ENCODE measurements at regions not wholly inside any gene's neighbourhood (a gene's known extent, or its start where the extent isn't known, plus 50 kb on each side); places are given as distances from the start of the nearest gene placed in this dataset.

DNA sequence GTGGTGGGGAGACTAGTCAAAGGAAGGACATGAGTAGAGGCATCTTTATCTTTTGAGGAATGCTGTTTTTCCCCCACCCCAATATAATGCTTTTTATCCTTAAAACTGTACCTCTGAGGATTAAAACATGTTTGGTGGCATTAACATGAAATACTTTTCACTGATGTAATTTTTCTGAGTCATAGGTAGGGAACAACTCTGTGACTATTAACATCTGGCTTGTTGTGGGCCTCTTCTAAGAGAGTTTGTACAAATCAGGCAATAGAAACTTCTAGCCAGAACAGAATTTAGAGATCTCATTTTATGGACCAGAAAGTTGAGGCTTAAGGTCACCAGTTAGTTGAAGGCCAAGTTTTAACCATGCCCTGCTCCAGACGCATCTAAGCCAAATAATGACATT lies 207.6 kb downstream of the SOX3 start:
- in situ Hi-C loops (cut with HindIII; ENCODE audit: low pct_unique_long_range_greater_than_20kb, low sequenced_read_pairs) (no loop called here), intact Hi-C loops (cut with micrococcal nuclease; ENCODE audit: unreplicated experiment) (no loop called here)
- Histone ChIP-seq H3K9me3 (ENCODE audit: control insufficient read depth, insufficient read depth, low read depth, low read length) (no peaks in the 10 kb centered on the region), H3K27ac (ENCODE audit: low read length) (no peak overlapping the region), H3K36me3 (ENCODE audit: control insufficient read depth, insufficient read depth, low read length) (no peaks in the 10 kb centered on the region), H3K4me3 (ENCODE audit: low read depth in 2 of 2, low read length in 2 of 2) (no peak overlapping the region), H3K27me3 (ENCODE audit: control insufficient read depth, insufficient read depth, low read length) (no peaks in the 10 kb centered on the region), H3K4me1 (ENCODE audit: control insufficient read depth, insufficient read depth, low read length) (no peaks in the 10 kb centered on the region)
- DNase-seq (ENCODE audit: low read depth, low spot score) (no peak), ATAC-seq (no peak)
- BruUV-seq (replicated peaks) = no TSS peak
- ChIA-PET CTCF (no interaction called here), POLR2A (no interaction called here)
- TF ChIP-seq TCF7L2 (IDR thresholded peaks at IDR 0.05; ENCODE audit: low read depth, low read length) = no peak
- no peak for TF ChIP-seq REST (IDR thresholded peaks at IDR 0.05; ENCODE audit: insufficient read depth in 1 of 2, low read depth in 2 of 2, low read length in 1 of 2)
- TF ChIP-seq POLR2AphosphoS5 (IDR thresholded peaks at IDR 0.05; ENCODE audit: low read depth, low read length) = no peak
- TF ChIP-seq SIN3A (IDR thresholded peaks at IDR 0.05; ENCODE audit: borderline replicate concordance, insufficient read depth, low read depth, low read length) = no peak
- TF ChIP-seq, protein P1, sequence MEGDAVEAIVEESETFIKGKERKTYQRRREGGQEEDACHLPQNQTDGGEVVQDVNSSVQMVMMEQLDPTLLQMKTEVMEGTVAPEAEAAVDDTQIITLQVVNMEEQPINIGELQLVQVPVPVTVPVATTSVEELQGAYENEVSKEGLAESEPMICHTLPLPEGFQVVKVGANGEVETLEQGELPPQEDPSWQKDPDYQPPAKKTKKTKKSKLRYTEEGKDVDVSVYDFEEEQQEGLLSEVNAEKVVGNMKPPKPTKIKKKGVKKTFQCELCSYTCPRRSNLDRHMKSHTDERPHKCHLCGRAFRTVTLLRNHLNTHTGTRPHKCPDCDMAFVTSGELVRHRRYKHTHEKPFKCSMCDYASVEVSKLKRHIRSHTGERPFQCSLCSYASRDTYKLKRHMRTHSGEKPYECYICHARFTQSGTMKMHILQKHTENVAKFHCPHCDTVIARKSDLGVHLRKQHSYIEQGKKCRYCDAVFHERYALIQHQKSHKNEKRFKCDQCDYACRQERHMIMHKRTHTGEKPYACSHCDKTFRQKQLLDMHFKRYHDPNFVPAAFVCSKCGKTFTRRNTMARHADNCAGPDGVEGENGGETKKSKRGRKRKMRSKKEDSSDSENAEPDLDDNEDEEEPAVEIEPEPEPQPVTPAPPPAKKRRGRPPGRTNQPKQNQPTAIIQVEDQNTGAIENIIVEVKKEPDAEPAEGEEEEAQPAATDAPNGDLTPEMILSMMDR (IDR thresholded peaks at IDR 0.05) = no peak

DNA sequence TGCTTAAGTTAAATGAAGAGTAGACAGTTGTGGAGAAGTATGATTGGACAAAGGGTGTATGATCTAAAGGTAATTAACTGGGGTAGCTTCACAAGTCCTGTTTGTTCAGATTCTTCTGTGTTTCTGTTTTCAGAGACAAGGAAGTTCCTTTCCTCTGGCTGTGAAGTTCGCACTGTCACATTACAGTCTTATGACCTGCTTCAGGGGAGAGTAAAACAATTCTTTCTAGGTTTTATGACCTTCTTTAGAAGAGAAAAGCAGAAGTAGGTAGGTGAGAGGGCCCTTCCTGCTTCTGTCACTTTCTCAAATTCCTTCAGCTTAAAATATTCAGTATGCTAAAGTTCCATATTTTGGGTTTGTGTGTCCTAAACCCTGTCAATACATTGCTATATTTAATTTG lies 211.9 kb downstream of the SOX3 start:
- no peaks in the 10 kb centered on the region for H3K27me3 ChIP-seq (ENCODE audit: control insufficient read depth, insufficient read depth, low read length)
- no peaks in the 10 kb centered on the region for H3K4me1 ChIP-seq (ENCODE audit: control insufficient read depth, insufficient read depth, low read length)
- no peak overlapping the region for H3K27ac ChIP-seq (ENCODE audit: low read length)
- in situ Hi-C loops (cut with HindIII; ENCODE audit: low pct_unique_long_range_greater_than_20kb, low sequenced_read_pairs) = no loop called here
- CTCF ChIA-PET = no interaction called here
- H3K36me3 ChIP-seq (ENCODE audit: control insufficient read depth, insufficient read depth, low read length) = no peaks in the 10 kb centered on the region
- BruUV-seq (replicated peaks) = no TSS peak
- H3K4me3 ChIP-seq (ENCODE audit: low read depth in 2 of 2, low read length in 2 of 2) = no peak overlapping the region
- POLR2A ChIA-PET = no interaction called here
- no peak for ATAC-seq
- intact Hi-C loops (cut with micrococcal nuclease; ENCODE audit: unreplicated experiment) = no loop called here
- no peak for DNase-seq (ENCODE audit: low read depth, low spot score)
- TF ChIP-seq, protein P1 (IDR thresholded peaks at IDR 0.05) = no peak
- TF ChIP-seq REST (IDR thresholded peaks at IDR 0.05; ENCODE audit: insufficient read depth in 1 of 2, low read depth in 2 of 2, low read length in 1 of 2) (no peak), TCF7L2 (IDR thresholded peaks at IDR 0.05; ENCODE audit: low read depth, low read length) (no peak), SIN3A (IDR thresholded peaks at IDR 0.05; ENCODE audit: borderline replicate concordance, insufficient read depth, low read depth, low read length) (no peak), POLR2AphosphoS5 (IDR thresholded peaks at IDR 0.05; ENCODE audit: low read depth, low read length) (no peak)
- no peaks in the 10 kb centered on the region for H3K9me3 ChIP-seq (ENCODE audit: control insufficient read depth, insufficient read depth, low read depth, low read length)
